IMR-90 (cell line): ENCODE measurements at regions not wholly inside any gene's neighbourhood (a gene's known extent, or its start where the extent isn't known, plus 50 kb on each side); places are given as distances from the start of the nearest gene placed in this dataset.

Experiments used
- ATAC-seq: fragments of 200-7000 bp; cut with Tn5 transposase; 2 replicates; pipeline ENCODE4 v1.9.1; 2020; ENCODE audit warnings: low read depth, mild to moderate bottlenecking, moderate library complexity
- BruUV-seq: library from RNA; stranded (reverse); fragments of 400-500 nt; replicated peaks from 2 replicates; lab custom pipeline; 2021; lab: Mats Ljungman, UMichigan
- CTCF ChIA-PET: fragments of 300-600 bp; formaldehyde crosslinking; extraction: SDS; loops from one replicate; lab custom pipeline; 2021; ENCODE audit warnings: antibody characterized with exemption; lab: Yijun Ruan, JAX
- POLR2A ChIA-PET: fragments of 300-600 bp; sonication (Branson Sonifier 250); formaldehyde crosslinking; loops from one replicate; lab custom pipeline; 2022; ENCODE audit warnings: antibody characterized with exemption; ENCODE audit not compliant: unreplicated experiment; lab: Charles Lee
- DNase-seq: peaks from one replicate; pipeline ENCODE4 v3.0.0; 2013
- H2AFZ ChIP-seq: replicated peaks from 2 replicates; pipeline ENCODE3; 2013; ENCODE audit warnings: low read length, mild to moderate bottlenecking; ENCODE audit not compliant: poor library complexity
- H2AK5ac ChIP-seq: 2 replicates; pipeline ENCODE4 v1.6.1; 2013; ENCODE audit warnings: low read depth, low read length, inconsistent platforms
- H2AK9ac ChIP-seq: replicated peaks from 2 replicates; pipeline ENCODE3; 2013; ENCODE audit warnings: mild to moderate bottlenecking, low read depth, low read length, moderate library complexity; ENCODE audit not compliant: poor library complexity
- H2BK120ac ChIP-seq: 2 replicates; pipeline ENCODE4 v1.6.1; 2013; ENCODE audit warnings: low read depth, low read length, inconsistent platforms
- H2BK15ac ChIP-seq: 3 replicates; pipeline ENCODE4 v1.6.1; 2013; ENCODE audit warnings: low read depth, low read length, inconsistent platforms
- H2BK20ac ChIP-seq: 2 replicates; pipeline ENCODE4 v1.6.1; 2013; ENCODE audit warnings: low read depth, mild to moderate bottlenecking, inconsistent platforms, low read length, moderate library complexity
- H2BK5ac ChIP-seq: 2 replicates; pipeline ENCODE4 v1.6.1; 2013; ENCODE audit warnings: mild to moderate bottlenecking, low read depth, low read length, inconsistent platforms; ENCODE audit not compliant: poor library complexity, severe bottlenecking
- H3K14ac ChIP-seq: replicated peaks from 2 replicates; pipeline ENCODE4 v1.6.1; 2013; ENCODE audit warnings: low read depth, low read length, inconsistent platforms
- H3K18ac ChIP-seq: 2 replicates; pipeline ENCODE4 v1.6.1; 2013; ENCODE audit warnings: low read depth, low read length, control low read depth
- H3K23ac ChIP-seq: 2 replicates; pipeline ENCODE4 v1.6.1; 2013; ENCODE audit warnings: low read depth, low read length, inconsistent platforms
- H3K27ac ChIP-seq: 2 replicates; pipeline ENCODE4 v1.5.1; 2013; ENCODE audit warnings: mild to moderate bottlenecking, control low read depth, low read length; ENCODE audit not compliant: insufficient read depth
- H3K27me3 ChIP-seq: 2 replicates; pipeline ENCODE4 v1.6.1; 2013; ENCODE audit warnings: low read length; ENCODE audit not compliant: control insufficient read depth, insufficient read depth
- H3K36me3 ChIP-seq: 2 replicates; pipeline ENCODE4 v1.6.1; 2013; ENCODE audit warnings: low read length, mixed read lengths; ENCODE audit not compliant: control insufficient read depth, insufficient read depth
- H3K4ac ChIP-seq: 2 replicates; pipeline ENCODE4 v1.6.1; 2013; ENCODE audit warnings: low read depth, low read length, inconsistent platforms
- H3K4me1 ChIP-seq: 2 replicates; pipeline ENCODE4 v1.6.1; 2013; ENCODE audit warnings: low read length, mixed read lengths; ENCODE audit not compliant: control insufficient read depth, insufficient read depth
- H3K4me2 ChIP-seq: 2 replicates; pipeline ENCODE4 v1.6.1; 2013; ENCODE audit warnings: low read depth, mild to moderate bottlenecking, control low read depth, low read length, moderate library complexity
- H3K4me3 ChIP-seq: 2 replicates; pipeline ENCODE4 v1.5.1; 2013; ENCODE audit warnings: low read depth, mild to moderate bottlenecking, control low read depth, low read length, moderate library complexity; ENCODE audit not compliant: insufficient read depth
- H3K56ac ChIP-seq: 2 replicates; pipeline ENCODE4 v1.6.1; 2013; ENCODE audit warnings: low read length, inconsistent platforms; ENCODE audit not compliant: insufficient read depth; ENCODE audit errors: extremely low read depth
- H3K79me1 ChIP-seq, 2 experiments: 2 replicates each; pipeline ENCODE4 v1.6.1; 2013; ENCODE audit warnings: low read length in 2 of 2, inconsistent platforms in 1 of 2, low read depth in 1 of 2
- H3K9ac ChIP-seq: 2 replicates; pipeline ENCODE4 v1.6.1; 2013; ENCODE audit warnings: low read depth, low read length, control low read depth
- H3K9me1 ChIP-seq: 2 replicates; pipeline ENCODE4 v1.6.1; 2013; ENCODE audit warnings: low read length, inconsistent platforms; ENCODE audit not compliant: insufficient read depth
- H3K9me3 ChIP-seq: 2 replicates; pipeline ENCODE4 v1.6.1; 2013; ENCODE audit warnings: low read length; ENCODE audit not compliant: control insufficient read depth, insufficient read depth
- H4K20me1 ChIP-seq: 2 replicates; pipeline ENCODE4 v1.6.1; 2013; ENCODE audit warnings: low read length, inconsistent platforms; ENCODE audit not compliant: insufficient read depth
- H4K5ac ChIP-seq: 2 replicates; pipeline ENCODE4 v1.6.1; 2013; ENCODE audit warnings: mild to moderate bottlenecking, low read depth, low read length, control low read depth
- H4K8ac ChIP-seq, 2 experiments: 2 replicates each; pipeline ENCODE4 v1.6.1; 2013; ENCODE audit warnings: low read depth in 2 of 2, low read length in 2 of 2, control low read depth in 1 of 2, inconsistent platforms in 1 of 2
- H4K91ac ChIP-seq: 2 replicates; pipeline ENCODE4 v1.6.1; 2013; ENCODE audit warnings: low read depth, low read length, inconsistent platforms; ENCODE audit not compliant: insufficient read depth
- BHLHE40 ChIP-seq: fragments of 150-350 bp; IDR thresholded peaks from 2 replicates; pipeline ENCODE4 v1.6.1; 2016; ENCODE audit warnings: mild to moderate bottlenecking, low read depth, low read length
- CEBPB ChIP-seq: IDR thresholded peaks from 2 replicates; pipeline ENCODE4 v1.6.1; 2012; ENCODE audit warnings: low read depth, low read length, improper control_type of control experiment
- FOS ChIP-seq: fragments of 150-350 bp; IDR thresholded peaks from 2 replicates; pipeline ENCODE4 v1.6.1; 2016; ENCODE audit warnings: low read depth, low read length
- MAFK ChIP-seq: IDR thresholded peaks from 2 replicates; pipeline ENCODE4 v1.6.1; 2012; ENCODE audit warnings: low read depth, low read length, improper control_type of control experiment
- MAZ ChIP-seq: IDR thresholded peaks from 2 replicates; pipeline ENCODE4 v1.6.1; 2012; ENCODE audit warnings: low read depth, mild to moderate bottlenecking, low read length, improper control_type of control experiment, moderate library complexity, borderline replicate concordance
- MXI1 ChIP-seq: IDR thresholded peaks from 2 replicates; pipeline ENCODE4 v1.6.1; 2012; ENCODE audit warnings: low read depth, mild to moderate bottlenecking, low read length, moderate library complexity, borderline replicate concordance
- POLR2A ChIP-seq: IDR thresholded peaks from 2 replicates; pipeline ENCODE4 v1.6.1; 2012; ENCODE audit warnings: mild to moderate bottlenecking, low read depth, low read length
- RAD21 ChIP-seq: IDR thresholded peaks from 2 replicates; pipeline ENCODE4 v1.6.1; 2012; ENCODE audit warnings: low read length, improper control_type of control experiment
- RCOR1 ChIP-seq: IDR thresholded peaks from 2 replicates; pipeline ENCODE4 v1.6.1; 2012; ENCODE audit warnings: mild to moderate bottlenecking, low read length, improper control_type of control experiment; ENCODE audit not compliant: insufficient replicate concordance
- RFX5 ChIP-seq: IDR thresholded peaks from 2 replicates; pipeline ENCODE4 v1.8.0; 2012; ENCODE audit warnings: low read depth, mild to moderate bottlenecking, low read length, moderate library complexity
- SMC3 ChIP-seq: fragments of 150-350 bp; IDR thresholded peaks from 2 replicates; pipeline ENCODE4 v1.6.1; 2016; ENCODE audit warnings: low read depth, mild to moderate bottlenecking, antibody characterized with exemption, low read length, moderate library complexity
- WGBS, 2 experiments: methylation state at CpG; one replicate each; pipeline versions ENCODE4 v1.1.5 to v1.1.7; 2013; ENCODE audit warnings: missing lambda C conversion rate in 2 of 2; ENCODE audit not compliant: insufficient read length in 1 of 2; ENCODE audit errors: extremely low coverage in 2 of 2; 5-methylcytosine and 5-hydroxymethylcytosine counted together
- dilution Hi-C: fragments of 300-500 bp; cut with HindIII; formaldehyde crosslinking; loops from one replicate; pipeline ENCODE4 v1.14.3; 2018; ENCODE audit warnings: low sequenced_read_pairs; ENCODE audit not compliant: unreplicated experiment
- in situ Hi-C: fragments of 300-500 bp; cut with MboI; formaldehyde crosslinking; loops from 3 replicates; pipeline ENCODE4 v1.14.3; 2019; ENCODE audit warnings: low sequenced_read_pairs, inconsistent platforms, mixed read lengths
- intact Hi-C: fragments of 100-400 bp; cut with micrococcal nuclease; formaldehyde crosslinking; loops from 2 replicates; pipeline ENCODE4 v1.10.0; 2022
- TF ChIP-seq, protein P1 (sequence below): conservative IDR thresholded peaks from 2 replicates; pipeline ENCODE4 v1.5.1; 2012; ENCODE audit warnings: mild to moderate bottlenecking, low read depth, low read length, improper control_type of control experiment
- TF ChIP-seq, protein P2 (sequence below): fragments of 150-350 bp; IDR thresholded peaks from 2 replicates; pipeline ENCODE4 v1.6.1; 2016; ENCODE audit warnings: low read depth, mild to moderate bottlenecking, low read length, moderate library complexity, borderline replicate concordance

DNA sequence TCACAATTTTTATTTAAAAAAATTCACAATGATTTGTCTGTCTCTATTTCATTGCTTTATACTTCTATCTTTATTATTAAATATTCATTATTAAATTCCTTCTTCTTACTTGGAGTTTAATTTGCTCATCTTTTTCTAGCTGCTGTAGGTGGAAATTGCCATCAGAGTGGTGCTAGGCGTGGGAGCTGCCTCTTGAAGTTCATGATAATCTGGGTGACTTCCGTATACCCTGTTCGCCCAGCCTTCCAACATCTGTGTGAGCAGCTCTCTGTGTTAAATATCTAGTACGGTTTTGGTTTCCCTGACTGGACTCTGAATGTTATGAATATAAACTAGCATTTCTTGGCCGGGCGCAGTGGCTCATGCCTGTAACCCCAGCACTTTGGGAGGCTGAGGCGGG, 84.0 kb upstream of the RPH3AL start:
- ChIA-PET CTCF (no interaction called here), POLR2A (no interaction called here)
- H2AK9ac ChIP-seq, result no peak overlapping the region
- no peak for TF ChIP-seq SMC3
- TF ChIP-seq RAD21, result no peak
- no peak for TF ChIP-seq BHLHE40
- TF ChIP-seq MAZ, result no peak
- no peak for TF ChIP-seq RFX5
- TF ChIP-seq MAFK, result no peak
- no peak for TF ChIP-seq MXI1
- TF ChIP-seq RCOR1, result no peak
- TF ChIP-seq, protein P1, sequence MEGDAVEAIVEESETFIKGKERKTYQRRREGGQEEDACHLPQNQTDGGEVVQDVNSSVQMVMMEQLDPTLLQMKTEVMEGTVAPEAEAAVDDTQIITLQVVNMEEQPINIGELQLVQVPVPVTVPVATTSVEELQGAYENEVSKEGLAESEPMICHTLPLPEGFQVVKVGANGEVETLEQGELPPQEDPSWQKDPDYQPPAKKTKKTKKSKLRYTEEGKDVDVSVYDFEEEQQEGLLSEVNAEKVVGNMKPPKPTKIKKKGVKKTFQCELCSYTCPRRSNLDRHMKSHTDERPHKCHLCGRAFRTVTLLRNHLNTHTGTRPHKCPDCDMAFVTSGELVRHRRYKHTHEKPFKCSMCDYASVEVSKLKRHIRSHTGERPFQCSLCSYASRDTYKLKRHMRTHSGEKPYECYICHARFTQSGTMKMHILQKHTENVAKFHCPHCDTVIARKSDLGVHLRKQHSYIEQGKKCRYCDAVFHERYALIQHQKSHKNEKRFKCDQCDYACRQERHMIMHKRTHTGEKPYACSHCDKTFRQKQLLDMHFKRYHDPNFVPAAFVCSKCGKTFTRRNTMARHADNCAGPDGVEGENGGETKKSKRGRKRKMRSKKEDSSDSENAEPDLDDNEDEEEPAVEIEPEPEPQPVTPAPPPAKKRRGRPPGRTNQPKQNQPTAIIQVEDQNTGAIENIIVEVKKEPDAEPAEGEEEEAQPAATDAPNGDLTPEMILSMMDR, result no peak
- no peak for TF ChIP-seq POLR2A
- TF ChIP-seq FOS, result no peak
- TF ChIP-seq, protein P2, sequence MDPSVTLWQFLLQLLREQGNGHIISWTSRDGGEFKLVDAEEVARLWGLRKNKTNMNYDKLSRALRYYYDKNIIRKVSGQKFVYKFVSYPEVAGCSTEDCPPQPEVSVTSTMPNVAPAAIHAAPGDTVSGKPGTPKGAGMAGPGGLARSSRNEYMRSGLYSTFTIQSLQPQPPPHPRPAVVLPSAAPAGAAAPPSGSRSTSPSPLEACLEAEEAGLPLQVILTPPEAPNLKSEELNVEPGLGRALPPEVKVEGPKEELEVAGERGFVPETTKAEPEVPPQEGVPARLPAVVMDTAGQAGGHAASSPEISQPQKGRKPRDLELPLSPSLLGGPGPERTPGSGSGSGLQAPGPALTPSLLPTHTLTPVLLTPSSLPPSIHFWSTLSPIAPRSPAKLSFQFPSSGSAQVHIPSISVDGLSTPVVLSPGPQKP, result no peak
- TF ChIP-seq CEBPB, result no peak
- dilution Hi-C loops, result no loop called here
- H3K23ac ChIP-seq, result no peak overlapping the region
- H3K4ac ChIP-seq, result no peak overlapping the region
- DNase-seq (no peak), ATAC-seq (no peak)
- H2AFZ ChIP-seq, result no peak overlapping the region
- peaks cover 3% of the 10 kb centered on the region; the same call in 1 of the 2 replicates for H4K20me1 ChIP-seq
- intact Hi-C loops, result no loop called here
- H3K27me3 ChIP-seq, result no peaks in the 10 kb centered on the region
- H3K18ac ChIP-seq, result no peak overlapping the region
- H3K14ac ChIP-seq, result no peak overlapping the region
- H2BK20ac ChIP-seq, result no peak overlapping the region
- no peak overlapping the region for H3K27ac ChIP-seq
- WGBS, 2 experiments, result no CpG with 5 or more reads among the region's 7 CpGs
- H3K4me1 ChIP-seq, result no peaks in the 10 kb centered on the region
- H3K4me2 ChIP-seq, result no peak overlapping the region
- no peak overlapping the region for H2BK120ac ChIP-seq
- H3K36me3 ChIP-seq, result peaks cover 1% of the 10 kb centered on the region; the same call in 1 of the 2 replicates
- no peak overlapping the region for H4K91ac ChIP-seq
- no peak overlapping the region for H3K9ac ChIP-seq
- in situ Hi-C loops, result no loop called here
- no peak overlapping the region for H2BK15ac ChIP-seq
- H3K4me3 ChIP-seq, result no peak overlapping the region
- no peak overlapping the region for H2AK5ac ChIP-seq
- no peak overlapping the region for H4K8ac ChIP-seq
- H3K9me3 ChIP-seq, result peaks cover 4% of the 10 kb centered on the region
- no TSS peak for BruUV-seq
- no peak overlapping the region for H3K56ac ChIP-seq
- H3K9me1 ChIP-seq, result no peaks in the 10 kb centered on the region
- H3K79me1 ChIP-seq, result no peaks in the 10 kb centered on the region; a peak in 1 of 4 replicates
- no peak overlapping the region for H2BK5ac ChIP-seq
- no peak overlapping the region for H4K5ac ChIP-seq
